Astrocyte (in vitro differentiated cells and primary cell): ENCODE measurements at regions not wholly inside any gene's neighbourhood (a gene's known extent, or its start where the extent isn't known, plus 50 kb on each side); places are given as distances from the start of the nearest gene placed in this dataset.

Experiments used
- DNase-seq: peaks from one replicate; pipeline ENCODE4 v3.0.0-alpha.2; 2010; ENCODE audit warnings: low read depth
- FAIRE-seq: peaks from 2 replicates; lab custom pipeline; 2011; peaks lifted over from hg19 to GRCh38; lab: Jason Lieb, UNC
- H2AFZ ChIP-seq: 2 replicates; pipeline ENCODE4 v1.6.0; 2012; ENCODE audit warnings: low read depth, low read length, inconsistent platforms
- H3K27ac ChIP-seq: 2 replicates; pipeline ENCODE4 v1.5.1; 2011; ENCODE audit warnings: low read depth, low read length, inconsistent platforms
- H3K27me3 ChIP-seq: 2 replicates; pipeline ENCODE4 v1.6.0; 2011; ENCODE audit warnings: low read length, inconsistent platforms; ENCODE audit not compliant: insufficient read depth
- H3K36me3 ChIP-seq: 2 replicates; pipeline ENCODE4 v1.5.1; 2011; ENCODE audit warnings: low read length, inconsistent platforms; ENCODE audit not compliant: insufficient read depth
- H3K4me1 ChIP-seq: 2 replicates; pipeline ENCODE4 v1.5.1; 2011; ENCODE audit warnings: low read length, inconsistent platforms; ENCODE audit not compliant: insufficient read depth
- H3K4me2 ChIP-seq: 2 replicates; pipeline ENCODE4 v1.6.0; 2012; ENCODE audit warnings: low read length, inconsistent platforms
- H3K4me3 ChIP-seq: 2 replicates; pipeline ENCODE4 v1.5.1; 2011; ENCODE audit warnings: low read depth, mild to moderate bottlenecking, low read length, inconsistent platforms; ENCODE audit not compliant: insufficient read depth
- H3K79me2 ChIP-seq: 2 replicates; pipeline ENCODE4 v1.6.0; 2012; ENCODE audit warnings: mild to moderate bottlenecking, low read length, inconsistent platforms; ENCODE audit not compliant: insufficient read depth
- H3K9ac ChIP-seq: 2 replicates; pipeline ENCODE4 v1.6.0; 2012; ENCODE audit warnings: mild to moderate bottlenecking, low read length, inconsistent platforms
- H3K9me3 ChIP-seq: 2 replicates; pipeline ENCODE4 v1.5.1; 2012; ENCODE audit warnings: low read depth, mild to moderate bottlenecking, low read length, inconsistent platforms; ENCODE audit not compliant: insufficient read depth
- H4K20me1 ChIP-seq: 2 replicates; pipeline ENCODE4 v1.6.0; 2012; ENCODE audit warnings: low read length, inconsistent platforms; ENCODE audit not compliant: insufficient read depth
- H3K27ac Mint-ChIP-seq: one replicate; pipeline ENCODE4 v1.8.0; 2021; ENCODE audit warnings: mild to moderate bottlenecking, mixed read lengths; ENCODE audit not compliant: unreplicated experiment
- H3K27me3 Mint-ChIP-seq: one replicate; pipeline ENCODE4 v1.8.0; 2021; ENCODE audit warnings: low read depth, mixed read lengths; ENCODE audit not compliant: unreplicated experiment
- H3K36me3 Mint-ChIP-seq: one replicate; pipeline ENCODE4 v1.8.0; 2021; ENCODE audit warnings: low read depth, mixed read lengths; ENCODE audit not compliant: unreplicated experiment
- H3K4me1 Mint-ChIP-seq: one replicate; pipeline ENCODE4 v1.8.0; 2021; ENCODE audit warnings: low read depth, mixed read lengths; ENCODE audit not compliant: unreplicated experiment
- H3K4me3 Mint-ChIP-seq: one replicate; pipeline ENCODE4 v1.8.0; 2021; ENCODE audit warnings: mild to moderate bottlenecking, moderate library complexity, mixed read lengths; ENCODE audit not compliant: unreplicated experiment
- H3K9me3 Mint-ChIP-seq: one replicate; pipeline ENCODE4 v1.8.0; 2021; ENCODE audit warnings: mild to moderate bottlenecking, mixed read lengths; ENCODE audit not compliant: unreplicated experiment
- EZH2 ChIP-seq: IDR thresholded peaks from 2 replicates; pipeline ENCODE4 v1.6.1; 2012; ENCODE audit warnings: mild to moderate bottlenecking, low read length, inconsistent platforms; ENCODE audit not compliant: insufficient read depth
- TF ChIP-seq, protein P1 (sequence below): IDR thresholded peaks from 2 replicates; pipeline ENCODE4 v1.5.1; 2011; ENCODE audit warnings: low read depth, mild to moderate bottlenecking, inconsistent platforms, low read length, moderate library complexity; ENCODE audit not compliant: insufficient read depth

DNA sequence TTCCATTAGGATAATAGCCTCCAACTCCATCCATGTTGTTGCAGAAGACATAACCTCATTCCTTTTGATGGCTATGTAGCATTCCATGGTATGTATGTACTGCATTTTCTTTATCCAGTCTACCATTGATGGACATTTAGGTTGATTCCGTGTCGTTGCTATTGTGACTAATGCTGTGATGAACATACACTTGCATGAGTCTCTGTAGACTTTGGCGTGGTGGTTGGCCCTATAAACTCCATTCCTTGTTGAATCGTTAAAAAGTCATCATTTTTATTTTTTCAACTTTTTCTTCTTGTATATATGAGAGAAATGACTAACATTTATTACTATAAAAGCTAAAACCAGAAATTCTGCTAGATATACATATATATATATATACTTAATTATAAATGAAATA is 1491.9 kb upstream of the CDH6 start:
- Histone ChIP-seq H3K4me1 (no peaks in the 10 kb centered on the region), H2AFZ (no peak overlapping the region), H3K36me3 (no peaks in the 10 kb centered on the region), H3K9ac (no peak overlapping the region), H3K4me2 (no peak overlapping the region), H3K27ac (no peak overlapping the region), H3K9me3 (no peaks in the 10 kb centered on the region), H3K27me3 (no peaks in the 10 kb centered on the region), H4K20me1 (no peaks in the 10 kb centered on the region), H3K4me3 (no peak overlapping the region), H3K79me2 (no peaks in the 10 kb centered on the region)
- FAIRE-seq (no peak), DNase-seq (no peak)
- no peaks in the 10 kb centered on the region for H3K4me1 Mint-ChIP-seq
- H3K9me3 Mint-ChIP-seq, result no peaks in the 10 kb centered on the region
- H3K27ac Mint-ChIP-seq, result no peak overlapping the region
- no peak overlapping the region for H3K4me3 Mint-ChIP-seq
- no peak for TF ChIP-seq EZH2
- TF ChIP-seq, protein P1, sequence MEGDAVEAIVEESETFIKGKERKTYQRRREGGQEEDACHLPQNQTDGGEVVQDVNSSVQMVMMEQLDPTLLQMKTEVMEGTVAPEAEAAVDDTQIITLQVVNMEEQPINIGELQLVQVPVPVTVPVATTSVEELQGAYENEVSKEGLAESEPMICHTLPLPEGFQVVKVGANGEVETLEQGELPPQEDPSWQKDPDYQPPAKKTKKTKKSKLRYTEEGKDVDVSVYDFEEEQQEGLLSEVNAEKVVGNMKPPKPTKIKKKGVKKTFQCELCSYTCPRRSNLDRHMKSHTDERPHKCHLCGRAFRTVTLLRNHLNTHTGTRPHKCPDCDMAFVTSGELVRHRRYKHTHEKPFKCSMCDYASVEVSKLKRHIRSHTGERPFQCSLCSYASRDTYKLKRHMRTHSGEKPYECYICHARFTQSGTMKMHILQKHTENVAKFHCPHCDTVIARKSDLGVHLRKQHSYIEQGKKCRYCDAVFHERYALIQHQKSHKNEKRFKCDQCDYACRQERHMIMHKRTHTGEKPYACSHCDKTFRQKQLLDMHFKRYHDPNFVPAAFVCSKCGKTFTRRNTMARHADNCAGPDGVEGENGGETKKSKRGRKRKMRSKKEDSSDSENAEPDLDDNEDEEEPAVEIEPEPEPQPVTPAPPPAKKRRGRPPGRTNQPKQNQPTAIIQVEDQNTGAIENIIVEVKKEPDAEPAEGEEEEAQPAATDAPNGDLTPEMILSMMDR, result no peak
- H3K36me3 Mint-ChIP-seq, result no peaks in the 10 kb centered on the region
- H3K27me3 Mint-ChIP-seq, result no peaks in the 10 kb centered on the region

DNA sequence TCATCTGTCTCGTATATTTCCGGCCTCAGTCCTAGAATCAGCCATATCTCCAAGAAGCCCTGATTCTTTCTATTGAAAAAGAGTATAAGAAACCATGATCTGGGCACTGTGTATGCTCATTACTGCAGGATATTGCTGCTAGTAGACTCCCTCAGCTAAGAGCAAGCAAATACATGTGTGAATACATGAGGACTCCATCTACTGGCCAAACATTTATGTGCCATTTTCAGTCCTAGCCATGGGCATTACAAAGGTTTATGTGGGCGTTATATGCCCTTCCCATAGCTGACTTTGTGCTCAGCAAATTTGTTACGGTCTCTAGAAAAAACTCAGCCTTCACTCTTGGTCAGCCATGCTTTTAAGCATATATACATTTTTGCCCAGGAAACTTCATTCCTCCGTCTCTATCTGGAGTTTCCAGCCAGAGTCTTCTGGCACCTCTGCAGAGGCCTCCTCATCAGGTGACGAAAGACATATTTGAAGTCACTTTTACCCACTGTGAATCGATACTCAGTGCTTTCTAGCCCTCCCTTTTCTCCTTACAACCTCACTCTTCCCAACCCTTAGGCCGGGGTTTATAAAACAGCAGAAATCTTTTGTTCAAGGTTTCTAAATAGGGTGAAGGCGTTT is 1495.6 kb upstream of the CDH6 start:
- Mint-ChIP-seq H3K27ac (no peak overlapping the region), H3K4me1 (no peaks in the 10 kb centered on the region), H3K27me3 (no peaks in the 10 kb centered on the region), H3K36me3 (no peaks in the 10 kb centered on the region), H3K4me3 (no peak overlapping the region), H3K9me3 (no peaks in the 10 kb centered on the region)
- Histone ChIP-seq H3K27me3 (no peaks in the 10 kb centered on the region), H3K36me3 (no peaks in the 10 kb centered on the region), H3K9me3 (no peaks in the 10 kb centered on the region), H3K79me2 (no peaks in the 10 kb centered on the region), H2AFZ (no peak overlapping the region), H3K9ac (no peak overlapping the region), H3K4me3 (no peak overlapping the region), H3K27ac (no peak overlapping the region), H4K20me1 (no peaks in the 10 kb centered on the region), H3K4me2 (no peak overlapping the region), H3K4me1 (no peaks in the 10 kb centered on the region)
- no peak for FAIRE-seq
- no peak for TF ChIP-seq EZH2
- TF ChIP-seq, protein P1, result no peak
- DNase-seq, result no peak

DNA sequence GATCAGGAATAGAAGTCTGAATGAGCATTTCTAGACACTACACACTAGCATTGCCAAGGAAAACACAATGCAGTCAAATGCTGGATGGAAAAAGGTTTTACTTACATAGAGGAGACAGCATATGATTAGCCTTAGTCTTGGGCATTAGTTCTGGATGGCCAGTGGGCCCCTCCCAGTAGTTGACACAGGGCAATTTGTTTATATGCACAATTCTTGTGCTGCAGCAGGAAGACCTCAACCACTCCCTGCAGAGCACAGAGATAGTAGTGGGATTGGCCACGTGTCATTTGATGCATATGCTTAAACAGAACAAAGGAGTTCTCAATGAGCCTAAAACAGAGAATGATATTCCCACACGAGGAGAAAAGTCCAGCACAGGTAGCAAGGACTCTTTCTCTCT is 1496.2 kb upstream of the CDH6 start:
- H3K4me2 ChIP-seq, result no peak overlapping the region
- no peaks in the 10 kb centered on the region for H3K9me3 Mint-ChIP-seq
- H3K36me3 ChIP-seq, result no peaks in the 10 kb centered on the region
- TF ChIP-seq EZH2, result no peak
- TF ChIP-seq, protein P1, result no peak
- no peaks in the 10 kb centered on the region for H4K20me1 ChIP-seq
- no peaks in the 10 kb centered on the region for H3K36me3 Mint-ChIP-seq
- no peaks in the 10 kb centered on the region for H3K4me1 Mint-ChIP-seq
- H3K27me3 ChIP-seq, result no peaks in the 10 kb centered on the region
- no peak overlapping the region for H3K4me3 Mint-ChIP-seq
- H3K27me3 Mint-ChIP-seq, result no peaks in the 10 kb centered on the region
- no peak overlapping the region for H3K27ac ChIP-seq
- no peak overlapping the region for H3K27ac Mint-ChIP-seq
- no peaks in the 10 kb centered on the region for H3K4me1 ChIP-seq
- H2AFZ ChIP-seq, result no peak overlapping the region
- H3K4me3 ChIP-seq, result no peak overlapping the region
- no peak overlapping the region for H3K9ac ChIP-seq
- FAIRE-seq (no peak), DNase-seq (no peak)
- no peaks in the 10 kb centered on the region for H3K79me2 ChIP-seq
- no peaks in the 10 kb centered on the region for H3K9me3 ChIP-seq
